IPS-15b (cell line): ENCODE measurements at regions not wholly inside any gene's neighbourhood (a gene's known extent, or its start where the extent isn't known, plus 50 kb on each side); places are given as distances from the start of the nearest gene placed in this dataset.

ENCODE experiments used
- H3K27me3 ChIP-seq: one replicate; pipeline ENCODE4 v1.6.1; 2013; ENCODE audit warnings: low read length; ENCODE audit not compliant: control insufficient read depth, insufficient read depth
- H3K36me3 ChIP-seq: one replicate; pipeline ENCODE4 v1.6.1; 2013; ENCODE audit warnings: low read length; ENCODE audit not compliant: control insufficient read depth, insufficient read depth
- H3K4me1 ChIP-seq: one replicate; pipeline ENCODE4 v1.6.1; 2013; ENCODE audit warnings: mild to moderate bottlenecking, low read length; ENCODE audit not compliant: control insufficient read depth, insufficient read depth
- H3K4me3 ChIP-seq: one replicate; pipeline ENCODE4 v1.5.1; 2013; ENCODE audit warnings: low read depth, low read length
- H3K9ac ChIP-seq: one replicate; pipeline ENCODE4 v1.6.1; 2013; ENCODE audit warnings: low read depth, mild to moderate bottlenecking, low read length
- H3K9me3 ChIP-seq: one replicate; pipeline ENCODE4 v1.6.1; 2013; ENCODE audit warnings: mild to moderate bottlenecking, low read length; ENCODE audit not compliant: control insufficient read depth, insufficient read depth

GRCh38 chr3:176174060-176174459 is 1023.2 kb downstream of the TBL1XR1 start:
- Histone ChIP-seq H3K9me3 (no peaks in the 10 kb centered on the region), H3K9ac (no peak overlapping the region), H3K36me3 (no peaks in the 10 kb centered on the region), H3K27me3 (no peaks in the 10 kb centered on the region), H3K4me3 (no peak overlapping the region), H3K4me1 (peaks cover 10% of the 10 kb centered on the region)

DNA sequence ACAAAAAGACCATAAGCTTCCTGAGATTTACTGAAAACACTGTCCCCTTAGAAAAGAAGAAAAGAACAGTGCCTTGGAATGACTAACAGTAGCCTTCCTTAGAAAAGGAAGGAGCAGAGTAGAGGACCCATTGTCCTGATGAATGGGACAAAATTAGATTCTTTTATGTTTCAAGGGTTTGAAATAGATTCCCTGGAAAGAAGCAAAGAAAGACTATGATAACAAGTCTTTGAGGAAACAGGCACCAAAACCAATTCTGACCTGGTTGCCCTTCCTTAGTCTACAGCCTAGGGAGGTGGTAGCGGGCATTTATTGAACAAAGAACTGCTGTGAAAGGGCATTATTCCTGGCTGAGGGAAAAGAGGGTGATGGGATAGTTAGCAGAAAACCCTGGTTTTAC is 1024.8 kb downstream of the TBL1XR1 start:
- Histone ChIP-seq H3K4me1 (peaks cover 7% of the 10 kb centered on the region), H3K27me3 (no peaks in the 10 kb centered on the region), H3K9me3 (no peaks in the 10 kb centered on the region), H3K36me3 (no peaks in the 10 kb centered on the region), H3K4me3 (no peak overlapping the region), H3K9ac (no peak overlapping the region)

DNA sequence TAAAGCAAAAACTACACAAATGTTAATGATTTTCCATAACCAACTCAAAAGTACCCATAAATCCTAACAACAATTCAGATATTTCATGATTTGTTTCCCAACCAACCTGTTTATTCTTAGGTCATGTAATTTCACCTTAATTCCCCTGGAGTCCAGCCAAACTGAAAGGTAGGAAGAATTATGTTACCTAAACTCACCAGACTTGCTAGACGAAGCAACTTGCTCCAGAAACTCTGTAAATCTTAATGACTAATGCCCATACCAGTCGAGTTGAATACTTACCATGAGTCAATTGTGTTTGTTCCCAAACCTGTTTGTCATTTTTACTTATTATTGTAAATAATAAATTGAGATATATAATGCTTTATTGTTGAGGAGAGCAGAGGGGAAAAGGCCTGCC is 1030.0 kb downstream of the TBL1XR1 start:
- no peak overlapping the region for H3K9ac ChIP-seq
- no peaks in the 10 kb centered on the region for H3K9me3 ChIP-seq
- no peaks in the 10 kb centered on the region for H3K27me3 ChIP-seq
- H3K4me3 ChIP-seq, result no peak overlapping the region
- no peaks in the 10 kb centered on the region for H3K36me3 ChIP-seq
- H3K4me1 ChIP-seq, result peaks cover 6% of the 10 kb centered on the region

DNA sequence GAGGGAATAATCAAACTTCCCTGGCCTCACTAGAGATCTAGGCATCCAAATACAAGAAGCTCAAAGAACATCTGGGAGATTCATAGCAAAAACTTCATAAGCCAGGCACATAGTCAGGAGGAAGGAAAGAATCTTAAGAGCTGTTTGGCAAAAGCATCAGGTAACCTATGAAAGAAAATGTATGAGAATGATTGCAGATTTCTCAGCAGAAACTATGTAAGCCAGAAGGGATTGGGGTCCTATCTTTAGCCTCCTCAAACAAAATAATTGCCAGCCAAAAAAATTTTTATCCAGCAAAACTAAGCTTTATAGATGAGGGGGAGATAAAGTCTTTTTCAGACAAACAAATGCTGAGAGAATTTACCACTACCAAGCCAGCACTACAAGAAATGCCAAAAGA is 1036.3 kb downstream of the TBL1XR1 start:
- Histone ChIP-seq H3K9ac (no peak overlapping the region), H3K27me3 (no peaks in the 10 kb centered on the region), H3K4me3 (no peak overlapping the region), H3K4me1 (no peaks in the 10 kb centered on the region), H3K36me3 (no peaks in the 10 kb centered on the region), H3K9me3 (peaks cover 3% of the 10 kb centered on the region)

- Histone ChIP-seq H3K4me3 (no peak overlapping the region), H3K27me3 (no peaks in the 10 kb centered on the region), H3K9ac (no peak overlapping the region), H3K4me1 (no peaks in the 10 kb centered on the region), H3K36me3 (no peaks in the 10 kb centered on the region), H3K9me3 (peaks cover 3% of the 10 kb centered on the region)
Measured at GRCh38 chr3:176159796-176160195, 1037.5 kb downstream of the TBL1XR1 start.

- Histone ChIP-seq H3K9me3 (no peaks in the 10 kb centered on the region), H3K4me1 (no peaks in the 10 kb centered on the region), H3K36me3 (no peaks in the 10 kb centered on the region)
Measured at GRCh38 chr3:176155012-176155411, 1042.3 kb downstream of the TBL1XR1 start.

GRCh38 chr3:176149567-176149966 is 1047.7 kb downstream of the TBL1XR1 start:
- no peaks in the 10 kb centered on the region for H3K9me3 ChIP-seq
- H3K4me1 ChIP-seq, result no peaks in the 10 kb centered on the region
- no peaks in the 10 kb centered on the region for H3K36me3 ChIP-seq
- H3K4me3 ChIP-seq, result no peak overlapping the region
- H3K9ac ChIP-seq, result no peak overlapping the region
- H3K27me3 ChIP-seq, result no peaks in the 10 kb centered on the region

More at GRCh38 chr3:176155012-176155411, 1042.3 kb downstream of the TBL1XR1 start:
- Histone ChIP-seq H3K27me3 (no peaks in the 10 kb centered on the region), H3K9ac (no peak overlapping the region), H3K4me3 (no peak overlapping the region)

DNA sequence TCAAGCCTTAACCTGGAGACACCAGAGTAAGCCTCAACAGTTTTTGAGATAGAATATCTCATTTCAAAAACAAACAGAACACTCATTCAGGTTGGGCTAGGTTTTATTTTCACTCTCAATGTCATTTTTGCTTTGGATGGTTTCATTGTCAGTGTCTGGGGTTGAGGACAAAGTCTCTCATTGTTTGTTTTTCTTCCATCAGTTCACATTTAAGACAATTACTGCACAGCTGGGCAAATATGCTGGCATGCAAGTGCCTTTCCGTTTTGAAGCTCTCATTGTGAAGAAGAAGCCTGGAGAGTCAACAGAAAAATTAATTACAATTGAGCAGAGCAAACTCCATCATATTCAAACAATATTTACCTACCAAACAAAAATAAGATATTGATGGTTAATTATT is 1050.0 kb downstream of the TBL1XR1 start:
- no peak overlapping the region for H3K4me3 ChIP-seq
- H3K9ac ChIP-seq, result no peak overlapping the region
- H3K27me3 ChIP-seq, result no peaks in the 10 kb centered on the region
- H3K9me3 ChIP-seq, result no peaks in the 10 kb centered on the region
- no peaks in the 10 kb centered on the region for H3K36me3 ChIP-seq
- H3K4me1 ChIP-seq, result no peaks in the 10 kb centered on the region

DNA sequence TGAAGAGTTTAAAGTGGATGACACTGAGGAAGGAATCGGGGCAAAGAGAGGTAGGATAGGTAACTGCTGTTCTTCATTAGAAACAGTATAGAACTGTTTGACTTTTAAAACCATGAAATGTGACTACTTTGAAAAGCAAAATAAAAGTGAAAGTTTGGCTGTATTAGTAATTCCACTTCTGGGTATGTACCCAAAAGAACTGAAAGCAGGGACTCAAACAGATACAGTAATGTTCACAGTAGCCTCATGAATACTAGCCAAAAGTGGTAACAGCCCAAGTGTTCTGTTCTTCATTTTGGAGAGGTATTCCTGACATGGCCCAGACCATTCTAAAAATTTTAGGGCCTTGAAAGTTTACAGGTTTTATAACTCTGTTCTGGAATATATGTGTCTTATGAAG is 1055.4 kb downstream of the TBL1XR1 start:
- H3K9ac ChIP-seq, result no peak overlapping the region
- H3K36me3 ChIP-seq, result no peaks in the 10 kb centered on the region
- H3K4me1 ChIP-seq, result no peaks in the 10 kb centered on the region
- no peaks in the 10 kb centered on the region for H3K9me3 ChIP-seq
- H3K27me3 ChIP-seq, result no peaks in the 10 kb centered on the region
- no peak overlapping the region for H3K4me3 ChIP-seq

DNA sequence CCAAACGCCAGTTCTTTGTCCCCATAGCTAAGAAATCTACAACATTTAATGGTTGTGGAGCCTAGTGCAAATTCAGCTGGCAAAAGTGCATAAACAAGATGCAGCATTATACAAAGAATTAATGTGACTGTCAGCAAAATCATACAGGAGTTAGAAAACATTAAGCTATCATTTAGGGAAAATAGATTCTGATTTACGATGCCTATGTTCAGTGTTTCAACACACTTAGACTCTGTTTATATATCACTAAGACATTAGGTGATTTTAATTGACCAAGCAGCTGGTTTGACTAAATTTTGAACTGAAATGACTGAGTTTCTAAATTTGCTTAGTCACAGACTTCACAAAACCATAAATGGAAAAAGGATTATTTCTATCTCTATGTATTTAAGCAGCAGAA is 1076.8 kb downstream of the TBL1XR1 start:
- Histone ChIP-seq H3K9me3 (no peaks in the 10 kb centered on the region), H3K27me3 (no peaks in the 10 kb centered on the region), H3K4me1 (no peaks in the 10 kb centered on the region), H3K4me3 (no peak overlapping the region), H3K36me3 (no peaks in the 10 kb centered on the region), H3K9ac (no peak overlapping the region)

DNA sequence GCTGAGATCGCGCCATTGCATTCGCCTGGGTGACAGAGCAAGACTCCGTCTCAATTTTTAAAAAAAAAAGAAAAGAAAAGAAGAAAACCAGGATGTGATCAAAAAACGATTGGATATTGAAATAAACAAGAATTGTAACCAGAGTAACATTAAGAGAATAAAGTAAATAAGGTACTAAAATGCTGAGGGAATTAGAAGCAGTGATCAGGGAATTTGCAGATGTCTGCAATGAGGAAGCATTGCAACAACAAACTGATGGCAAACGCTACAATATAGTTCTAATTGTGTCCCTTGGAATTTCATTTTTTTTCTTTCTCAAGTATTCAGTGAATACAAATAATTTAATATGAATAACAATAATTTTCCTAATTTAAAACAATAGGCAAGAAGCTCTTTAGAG is 1077.5 kb downstream of the TBL1XR1 start:
- Histone ChIP-seq H3K27me3 (no peaks in the 10 kb centered on the region), H3K4me1 (no peaks in the 10 kb centered on the region), H3K36me3 (no peaks in the 10 kb centered on the region), H3K9ac (no peak overlapping the region), H3K4me3 (no peak overlapping the region), H3K9me3 (no peaks in the 10 kb centered on the region)

DNA sequence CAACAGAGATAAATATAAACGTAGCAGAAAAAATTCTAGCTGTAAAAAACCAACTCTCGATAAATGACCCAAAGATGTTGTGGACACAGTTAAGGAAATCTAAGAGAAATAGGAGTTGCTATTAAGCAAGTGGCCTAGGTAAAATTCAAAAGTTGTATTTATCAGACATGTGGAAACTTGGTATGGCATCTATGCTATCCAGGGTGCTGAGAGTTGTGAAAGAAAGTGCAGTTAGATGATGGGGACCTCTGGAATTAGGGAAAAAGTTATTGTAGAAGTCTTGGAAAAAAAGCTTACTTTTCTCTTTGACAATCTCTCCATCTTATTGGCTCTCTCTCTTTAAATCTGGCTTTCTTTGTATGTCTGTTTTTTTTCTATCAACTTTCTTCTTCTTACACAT is 1090.9 kb downstream of the TBL1XR1 start:
- Histone ChIP-seq H3K36me3 (no peaks in the 10 kb centered on the region), H3K9me3 (no peaks in the 10 kb centered on the region), H3K4me1 (no peaks in the 10 kb centered on the region), H3K27me3 (no peaks in the 10 kb centered on the region), H3K9ac (no peak overlapping the region), H3K4me3 (no peak overlapping the region)

- Histone ChIP-seq H3K4me1 (no peaks in the 10 kb centered on the region), H3K36me3 (no peaks in the 10 kb centered on the region), H3K4me3 (no peak overlapping the region), H3K9me3 (no peaks in the 10 kb centered on the region), H3K9ac (no peak overlapping the region), H3K27me3 (no peaks in the 10 kb centered on the region)
Measured at GRCh38 chr3:176097027-176097426, 1100.3 kb downstream of the TBL1XR1 start.
